ENCODE measurements at regions not wholly inside any gene's neighbourhood (a gene's known extent, or its start where the extent isn't known, plus 50 kb on each side); places are given as distances from the start of the nearest gene placed in this dataset.

DNA sequence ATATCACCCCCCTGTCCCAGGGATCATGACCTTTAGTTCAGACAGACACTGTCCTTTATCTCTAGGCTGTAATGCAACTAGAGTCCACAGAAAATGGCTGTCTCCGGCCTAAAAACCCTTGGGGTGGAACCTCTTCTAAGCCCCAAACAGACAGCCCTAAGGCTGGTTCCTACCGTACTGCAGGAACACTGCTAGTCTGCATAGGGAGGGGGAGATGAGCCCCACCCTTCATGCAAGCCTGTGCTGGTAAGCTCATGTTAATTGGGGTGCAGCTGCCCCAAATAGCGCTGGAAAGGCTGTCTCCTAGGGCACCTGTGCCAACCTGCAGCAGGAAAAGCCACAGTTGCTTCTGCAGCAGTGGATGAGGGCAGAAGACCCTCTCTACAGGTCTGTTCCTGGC, 252.1 kb upstream of the MDFIC2 start:
- H3K36me3 ChIP-seq (ENCODE audit: insufficient read depth, low read length), result no peaks in the 10 kb centered on the region
- no peak overlapping the region for H2AFZ ChIP-seq (ENCODE audit: low read length)
- no peaks in the 10 kb centered on the region for H4K20me1 ChIP-seq (ENCODE audit: insufficient read depth, low read length)
- ChIA-PET POLR2A (interaction anchor here (1.1 kb wide), 1 partner anchor 9 kb away, joined by 3 read pairs; no protein-coding TSS in a partner anchor), CTCF (ENCODE audit: unreplicated experiment) (no interaction called here)
- H3K9me3 ChIP-seq (ENCODE audit: low read length), result no peaks in the 10 kb centered on the region
- intact Hi-C loops (cut with micrococcal nuclease; ENCODE audit: unreplicated experiment), result no loop called here
- H3K79me2 ChIP-seq (ENCODE audit: insufficient read depth, low read depth, low read length), result no peaks in the 10 kb centered on the region
- H3K27ac ChIP-seq (ENCODE audit: low read depth, low read length, poor library complexity, severe bottlenecking), result no peak overlapping the region
- H3K4me3 ChIP-seq (ENCODE audit: low read depth, low read length, poor library complexity, severe bottlenecking), result no peak overlapping the region
- DNase-seq (ENCODE audit: low spot score), result no peak
- no peaks in the 10 kb centered on the region for H3K4me1 ChIP-seq (ENCODE audit: insufficient read depth, low read length, poor library complexity, severe bottlenecking)
- no peaks in the 10 kb centered on the region for H3K9me2 ChIP-seq (ENCODE audit: insufficient read depth, low read length)
- no TSS peak for BruUV-seq (replicated peaks)
- no peak for TF ChIP-seq EZH2phosphoT487 (IDR thresholded peaks at IDR 0.05; ENCODE audit: borderline replicate concordance, low read depth, low read length)
- TF ChIP-seq, protein P1, sequence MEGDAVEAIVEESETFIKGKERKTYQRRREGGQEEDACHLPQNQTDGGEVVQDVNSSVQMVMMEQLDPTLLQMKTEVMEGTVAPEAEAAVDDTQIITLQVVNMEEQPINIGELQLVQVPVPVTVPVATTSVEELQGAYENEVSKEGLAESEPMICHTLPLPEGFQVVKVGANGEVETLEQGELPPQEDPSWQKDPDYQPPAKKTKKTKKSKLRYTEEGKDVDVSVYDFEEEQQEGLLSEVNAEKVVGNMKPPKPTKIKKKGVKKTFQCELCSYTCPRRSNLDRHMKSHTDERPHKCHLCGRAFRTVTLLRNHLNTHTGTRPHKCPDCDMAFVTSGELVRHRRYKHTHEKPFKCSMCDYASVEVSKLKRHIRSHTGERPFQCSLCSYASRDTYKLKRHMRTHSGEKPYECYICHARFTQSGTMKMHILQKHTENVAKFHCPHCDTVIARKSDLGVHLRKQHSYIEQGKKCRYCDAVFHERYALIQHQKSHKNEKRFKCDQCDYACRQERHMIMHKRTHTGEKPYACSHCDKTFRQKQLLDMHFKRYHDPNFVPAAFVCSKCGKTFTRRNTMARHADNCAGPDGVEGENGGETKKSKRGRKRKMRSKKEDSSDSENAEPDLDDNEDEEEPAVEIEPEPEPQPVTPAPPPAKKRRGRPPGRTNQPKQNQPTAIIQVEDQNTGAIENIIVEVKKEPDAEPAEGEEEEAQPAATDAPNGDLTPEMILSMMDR (conservative IDR thresholded peaks at IDR 0.05; ENCODE audit: low read length), result no peak
- H3K4me2 ChIP-seq (ENCODE audit: low read length), result no peak overlapping the region

DNA sequence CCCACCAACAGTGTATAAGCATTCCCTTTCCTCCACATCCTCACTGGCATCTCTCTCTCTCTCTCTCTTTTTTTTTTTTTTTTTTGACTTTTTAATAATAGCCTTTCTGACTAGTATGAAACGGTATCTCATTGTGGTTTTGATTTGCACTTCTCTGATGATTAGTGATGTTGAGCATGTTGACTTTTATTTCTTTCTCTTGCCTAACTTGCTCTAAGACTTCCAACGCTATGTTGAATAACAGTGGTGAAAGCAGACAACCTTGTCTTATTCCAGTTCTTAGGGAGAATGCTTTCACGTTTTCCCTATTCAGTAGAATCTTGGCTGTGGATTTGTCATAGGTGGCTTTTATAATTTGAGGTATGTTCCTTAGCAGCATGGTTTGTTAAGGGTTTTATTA, 249.4 kb upstream of the MDFIC2 start:
- CTCF ChIA-PET (ENCODE audit: unreplicated experiment), result no interaction called here
- Histone ChIP-seq H3K27ac (ENCODE audit: low read depth, low read length, poor library complexity, severe bottlenecking) (no peak overlapping the region), H4K20me1 (ENCODE audit: insufficient read depth, low read length) (no peaks in the 10 kb centered on the region), H3K9me3 (ENCODE audit: low read length) (no peaks in the 10 kb centered on the region), H3K4me2 (ENCODE audit: low read length) (no peak overlapping the region), H3K4me3 (ENCODE audit: low read depth, low read length, poor library complexity, severe bottlenecking) (no peak overlapping the region), H3K4me1 (ENCODE audit: insufficient read depth, low read length, poor library complexity, severe bottlenecking) (no peaks in the 10 kb centered on the region), H3K9me2 (ENCODE audit: insufficient read depth, low read length) (no peaks in the 10 kb centered on the region), H3K79me2 (ENCODE audit: insufficient read depth, low read depth, low read length) (no peaks in the 10 kb centered on the region), H2AFZ (ENCODE audit: low read length) (no peak overlapping the region), H3K36me3 (ENCODE audit: insufficient read depth, low read length) (no peaks in the 10 kb centered on the region)
- intact Hi-C loops (cut with micrococcal nuclease; ENCODE audit: unreplicated experiment), result no loop called here
- no peak for DNase-seq (ENCODE audit: low spot score)
- BruUV-seq (replicated peaks), result no TSS peak
- POLR2A ChIA-PET, result no interaction called here
- no peak for TF ChIP-seq EZH2phosphoT487 (IDR thresholded peaks at IDR 0.05; ENCODE audit: borderline replicate concordance, low read depth, low read length)
- TF ChIP-seq, protein P1 (conservative IDR thresholded peaks at IDR 0.05; ENCODE audit: low read length), result no peak

DNA sequence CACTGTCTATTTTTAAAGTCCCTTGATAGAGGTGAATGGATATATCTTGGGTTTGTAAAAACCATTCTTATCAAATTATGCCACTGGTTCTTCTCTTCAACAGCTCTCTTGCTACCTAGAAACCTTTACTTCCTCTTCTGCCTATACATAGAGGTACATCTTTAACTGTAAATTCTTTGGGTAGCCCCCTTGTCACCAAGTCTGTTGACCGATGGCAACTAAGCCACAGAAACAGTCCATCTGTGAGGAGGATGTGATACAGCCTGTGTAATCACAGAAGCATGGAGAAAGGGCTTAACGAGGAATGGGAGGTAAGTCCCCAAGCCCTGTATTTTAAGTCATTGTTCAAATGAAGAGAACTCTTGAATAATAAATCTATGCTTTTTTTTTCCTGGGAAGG, 246.5 kb upstream of the MDFIC2 start:
- H3K36me3 ChIP-seq (ENCODE audit: insufficient read depth, low read length), result no peaks in the 10 kb centered on the region
- no peak for TF ChIP-seq EZH2phosphoT487 (IDR thresholded peaks at IDR 0.05; ENCODE audit: borderline replicate concordance, low read depth, low read length)
- TF ChIP-seq, protein P1 (conservative IDR thresholded peaks at IDR 0.05; ENCODE audit: low read length), result no peak
- intact Hi-C loops (cut with micrococcal nuclease; ENCODE audit: unreplicated experiment), result no loop called here
- no peaks in the 10 kb centered on the region for H4K20me1 ChIP-seq (ENCODE audit: insufficient read depth, low read length)
- H3K9me3 ChIP-seq (ENCODE audit: low read length), result no peaks in the 10 kb centered on the region
- no peaks in the 10 kb centered on the region for H3K9me2 ChIP-seq (ENCODE audit: insufficient read depth, low read length)
- no peak overlapping the region for H2AFZ ChIP-seq (ENCODE audit: low read length)
- H3K4me3 ChIP-seq (ENCODE audit: low read depth, low read length, poor library complexity, severe bottlenecking), result no peak overlapping the region
- ChIA-PET POLR2A (no interaction called here), CTCF (ENCODE audit: unreplicated experiment) (no interaction called here)
- DNase-seq (ENCODE audit: low spot score), result no peak
- BruUV-seq (replicated peaks), result no TSS peak
- H3K79me2 ChIP-seq (ENCODE audit: insufficient read depth, low read depth, low read length), result no peaks in the 10 kb centered on the region
- H3K4me1 ChIP-seq (ENCODE audit: insufficient read depth, low read length, poor library complexity, severe bottlenecking), result no peaks in the 10 kb centered on the region
- H3K27ac ChIP-seq (ENCODE audit: low read depth, low read length, poor library complexity, severe bottlenecking), result no peak overlapping the region
- no peak overlapping the region for H3K4me2 ChIP-seq (ENCODE audit: low read length)

Data from OCI-LY7 (cell line).